ENCODE measurements at regions not wholly inside any gene's neighbourhood (a gene's known extent, or its start where the extent isn't known, plus 50 kb on each side); places are given as distances from the start of the nearest gene placed in this dataset.

DNA sequence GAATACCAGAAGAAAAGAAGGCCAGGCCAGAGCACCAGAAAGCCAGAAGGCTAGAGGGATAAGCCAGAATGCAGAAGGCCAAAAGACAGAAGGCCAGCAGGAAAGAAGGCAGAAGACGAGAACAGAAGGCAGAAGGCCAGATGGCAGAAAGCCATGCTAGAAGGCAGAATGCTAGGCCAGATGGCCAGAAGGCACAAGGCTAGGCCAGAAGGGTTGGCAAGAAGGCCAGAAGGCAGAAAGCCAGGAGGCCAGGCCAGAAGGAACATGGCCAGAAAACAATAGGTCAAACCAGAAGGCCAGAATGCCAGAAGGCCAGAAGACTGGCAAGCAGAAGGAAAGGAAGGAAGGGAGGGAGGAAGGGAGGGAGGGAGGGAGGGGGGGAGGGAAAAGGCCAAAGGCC is 188.8 kb downstream of the TUBA3C start:
- no peaks in the 10 kb centered on the region for H3K27me3 ChIP-seq (ENCODE audit: control insufficient read depth, insufficient read depth, low read length)
- no peak overlapping the region for H3K27ac ChIP-seq (ENCODE audit: low read length)
- ChIA-PET POLR2A (no interaction called here), CTCF (no interaction called here)
- in situ Hi-C loops (cut with HindIII; ENCODE audit: low pct_unique_long_range_greater_than_20kb, low sequenced_read_pairs) (no loop called here), intact Hi-C loops (cut with micrococcal nuclease; ENCODE audit: unreplicated experiment) (no loop called here)
- H3K36me3 ChIP-seq (ENCODE audit: control insufficient read depth, insufficient read depth, low read length), result no peaks in the 10 kb centered on the region
- H3K4me3 ChIP-seq (ENCODE audit: low read depth in 2 of 2, low read length in 2 of 2), result no peak overlapping the region
- H3K9me3 ChIP-seq (ENCODE audit: control insufficient read depth, insufficient read depth, low read depth, low read length), result no peaks in the 10 kb centered on the region
- DNase-seq (ENCODE audit: low read depth, low spot score) (no peak), ATAC-seq (no peak)
- TF ChIP-seq POLR2AphosphoS5 (IDR thresholded peaks at IDR 0.05; ENCODE audit: low read depth, low read length), result no peak
- no peak for TF ChIP-seq TCF7L2 (IDR thresholded peaks at IDR 0.05; ENCODE audit: low read depth, low read length)
- no TSS peak for BruUV-seq (replicated peaks)
- H3K4me1 ChIP-seq (ENCODE audit: control insufficient read depth, insufficient read depth, low read length), result no peaks in the 10 kb centered on the region

DNA sequence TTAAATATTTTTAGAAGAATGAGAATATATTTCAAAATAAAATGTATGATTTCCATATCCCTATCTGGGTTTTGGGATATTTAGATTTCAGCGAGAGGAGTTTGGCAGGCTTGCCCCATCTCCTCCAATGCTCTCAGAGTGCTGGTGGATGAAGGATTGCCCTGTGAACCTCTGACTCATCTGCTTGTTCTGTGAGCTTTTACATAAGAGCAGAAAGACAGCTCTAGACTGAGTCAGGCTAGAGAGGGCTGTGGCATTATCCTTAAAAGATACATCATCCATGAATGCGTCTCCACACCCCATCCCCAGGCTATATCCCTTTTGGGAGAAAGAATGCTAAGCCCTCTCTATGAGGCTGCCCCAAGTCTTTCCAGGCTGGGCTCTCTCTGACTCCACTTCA is 190.6 kb downstream of the TUBA3C start:
- no peaks in the 10 kb centered on the region for H3K27me3 ChIP-seq (ENCODE audit: control insufficient read depth, insufficient read depth, low read length)
- CTCF ChIA-PET, result no interaction called here
- no TSS peak for BruUV-seq (replicated peaks)
- POLR2A ChIA-PET, result no interaction called here
- H3K4me3 ChIP-seq (ENCODE audit: low read depth in 2 of 2, low read length in 2 of 2), result no peak overlapping the region
- no peak overlapping the region for H3K27ac ChIP-seq (ENCODE audit: low read length)
- ATAC-seq (no peak), DNase-seq (ENCODE audit: low read depth, low spot score) (no peak)
- no peaks in the 10 kb centered on the region for H3K36me3 ChIP-seq (ENCODE audit: control insufficient read depth, insufficient read depth, low read length)
- intact Hi-C loops (cut with micrococcal nuclease; ENCODE audit: unreplicated experiment), result no loop called here
- H3K9me3 ChIP-seq (ENCODE audit: control insufficient read depth, insufficient read depth, low read depth, low read length), result no peaks in the 10 kb centered on the region
- in situ Hi-C loops (cut with HindIII; ENCODE audit: low pct_unique_long_range_greater_than_20kb, low sequenced_read_pairs), result no loop called here
- TF ChIP-seq, protein P1, sequence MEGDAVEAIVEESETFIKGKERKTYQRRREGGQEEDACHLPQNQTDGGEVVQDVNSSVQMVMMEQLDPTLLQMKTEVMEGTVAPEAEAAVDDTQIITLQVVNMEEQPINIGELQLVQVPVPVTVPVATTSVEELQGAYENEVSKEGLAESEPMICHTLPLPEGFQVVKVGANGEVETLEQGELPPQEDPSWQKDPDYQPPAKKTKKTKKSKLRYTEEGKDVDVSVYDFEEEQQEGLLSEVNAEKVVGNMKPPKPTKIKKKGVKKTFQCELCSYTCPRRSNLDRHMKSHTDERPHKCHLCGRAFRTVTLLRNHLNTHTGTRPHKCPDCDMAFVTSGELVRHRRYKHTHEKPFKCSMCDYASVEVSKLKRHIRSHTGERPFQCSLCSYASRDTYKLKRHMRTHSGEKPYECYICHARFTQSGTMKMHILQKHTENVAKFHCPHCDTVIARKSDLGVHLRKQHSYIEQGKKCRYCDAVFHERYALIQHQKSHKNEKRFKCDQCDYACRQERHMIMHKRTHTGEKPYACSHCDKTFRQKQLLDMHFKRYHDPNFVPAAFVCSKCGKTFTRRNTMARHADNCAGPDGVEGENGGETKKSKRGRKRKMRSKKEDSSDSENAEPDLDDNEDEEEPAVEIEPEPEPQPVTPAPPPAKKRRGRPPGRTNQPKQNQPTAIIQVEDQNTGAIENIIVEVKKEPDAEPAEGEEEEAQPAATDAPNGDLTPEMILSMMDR (IDR thresholded peaks at IDR 0.05), result no peak
- TF ChIP-seq TCF7L2 (IDR thresholded peaks at IDR 0.05; ENCODE audit: low read depth, low read length), result no peak
- no peak for TF ChIP-seq POLR2AphosphoS5 (IDR thresholded peaks at IDR 0.05; ENCODE audit: low read depth, low read length)
- TF ChIP-seq, protein P2, sequence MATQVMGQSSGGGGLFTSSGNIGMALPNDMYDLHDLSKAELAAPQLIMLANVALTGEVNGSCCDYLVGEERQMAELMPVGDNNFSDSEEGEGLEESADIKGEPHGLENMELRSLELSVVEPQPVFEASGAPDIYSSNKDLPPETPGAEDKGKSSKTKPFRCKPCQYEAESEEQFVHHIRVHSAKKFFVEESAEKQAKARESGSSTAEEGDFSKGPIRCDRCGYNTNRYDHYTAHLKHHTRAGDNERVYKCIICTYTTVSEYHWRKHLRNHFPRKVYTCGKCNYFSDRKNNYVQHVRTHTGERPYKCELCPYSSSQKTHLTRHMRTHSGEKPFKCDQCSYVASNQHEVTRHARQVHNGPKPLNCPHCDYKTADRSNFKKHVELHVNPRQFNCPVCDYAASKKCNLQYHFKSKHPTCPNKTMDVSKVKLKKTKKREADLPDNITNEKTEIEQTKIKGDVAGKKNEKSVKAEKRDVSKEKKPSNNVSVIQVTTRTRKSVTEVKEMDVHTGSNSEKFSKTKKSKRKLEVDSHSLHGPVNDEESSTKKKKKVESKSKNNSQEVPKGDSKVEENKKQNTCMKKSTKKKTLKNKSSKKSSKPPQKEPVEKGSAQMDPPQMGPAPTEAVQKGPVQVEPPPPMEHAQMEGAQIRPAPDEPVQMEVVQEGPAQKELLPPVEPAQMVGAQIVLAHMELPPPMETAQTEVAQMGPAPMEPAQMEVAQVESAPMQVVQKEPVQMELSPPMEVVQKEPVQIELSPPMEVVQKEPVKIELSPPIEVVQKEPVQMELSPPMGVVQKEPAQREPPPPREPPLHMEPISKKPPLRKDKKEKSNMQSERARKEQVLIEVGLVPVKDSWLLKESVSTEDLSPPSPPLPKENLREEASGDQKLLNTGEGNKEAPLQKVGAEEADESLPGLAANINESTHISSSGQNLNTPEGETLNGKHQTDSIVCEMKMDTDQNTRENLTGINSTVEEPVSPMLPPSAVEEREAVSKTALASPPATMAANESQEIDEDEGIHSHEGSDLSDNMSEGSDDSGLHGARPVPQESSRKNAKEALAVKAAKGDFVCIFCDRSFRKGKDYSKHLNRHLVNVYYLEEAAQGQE (IDR thresholded peaks at IDR 0.05; ENCODE audit: insufficient read depth in 1 of 2, low read depth in 2 of 2, low read length in 1 of 2), result no peak
- TF ChIP-seq SIN3A (IDR thresholded peaks at IDR 0.05; ENCODE audit: borderline replicate concordance, insufficient read depth, low read depth, low read length), result no peak
- no peaks in the 10 kb centered on the region for H3K4me1 ChIP-seq (ENCODE audit: control insufficient read depth, insufficient read depth, low read length)

DNA sequence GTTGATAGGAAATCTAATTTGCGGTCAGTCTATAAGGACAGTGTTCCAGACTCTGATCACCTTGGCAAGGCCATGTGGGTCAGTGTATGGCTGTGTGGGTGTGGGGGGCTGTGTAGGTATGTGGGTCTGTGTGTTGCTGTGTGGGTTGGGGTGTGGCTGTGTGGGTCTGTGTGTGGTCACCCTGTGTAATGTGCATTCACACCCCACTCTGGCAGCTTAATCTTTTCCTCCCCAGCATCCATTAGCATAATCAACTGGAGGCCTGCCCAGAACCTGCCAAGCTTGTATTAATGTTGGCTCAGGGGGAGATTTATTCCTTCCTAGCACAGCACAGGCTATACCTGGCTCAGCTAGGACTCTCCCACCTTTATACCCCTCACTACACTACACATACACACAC is 203.2 kb downstream of the TUBA3C start:
- TF ChIP-seq SIN3A (IDR thresholded peaks at IDR 0.05; ENCODE audit: borderline replicate concordance, insufficient read depth, low read depth, low read length) (no peak), TCF7L2 (IDR thresholded peaks at IDR 0.05; ENCODE audit: low read depth, low read length) (no peak), POLR2AphosphoS5 (IDR thresholded peaks at IDR 0.05; ENCODE audit: low read depth, low read length) (no peak)
- TF ChIP-seq, protein P2 (IDR thresholded peaks at IDR 0.05; ENCODE audit: insufficient read depth in 1 of 2, low read depth in 2 of 2, low read length in 1 of 2), result no peak
- TF ChIP-seq, protein P1 (IDR thresholded peaks at IDR 0.05), result no peak
- Histone ChIP-seq H3K27ac (ENCODE audit: low read length) (no peak overlapping the region), H3K4me1 (ENCODE audit: control insufficient read depth, insufficient read depth, low read length) (no peaks in the 10 kb centered on the region), H3K36me3 (ENCODE audit: control insufficient read depth, insufficient read depth, low read length) (no peaks in the 10 kb centered on the region), H3K9me3 (ENCODE audit: control insufficient read depth, insufficient read depth, low read depth, low read length) (no peaks in the 10 kb centered on the region), H3K27me3 (ENCODE audit: control insufficient read depth, insufficient read depth, low read length) (no peaks in the 10 kb centered on the region), H3K4me3 (ENCODE audit: low read depth in 2 of 2, low read length in 2 of 2) (no peak overlapping the region)
- DNase-seq (ENCODE audit: low read depth, low spot score) (no peak), ATAC-seq (no peak)
- no TSS peak for BruUV-seq (replicated peaks)
- in situ Hi-C loops (cut with HindIII; ENCODE audit: low pct_unique_long_range_greater_than_20kb, low sequenced_read_pairs), result no loop called here
- ChIA-PET CTCF (no interaction called here), POLR2A (no interaction called here)
- intact Hi-C loops (cut with micrococcal nuclease; ENCODE audit: unreplicated experiment), result no loop called here
